ENCODE measurements at regions not wholly inside any gene's neighbourhood (a gene's known extent, or its start where the extent isn't known, plus 50 kb on each side); places are given as distances from the start of the nearest gene placed in this dataset.

- no peaks in the 10 kb centered on the region for H3K79me2 ChIP-seq (ENCODE audit: control insufficient read depth, insufficient read depth, low read length)
- no peaks in the 10 kb centered on the region for H3K27me3 ChIP-seq (ENCODE audit: control insufficient read depth, insufficient read depth, low read length)
- no peak overlapping the region for H3K4me3 ChIP-seq (replicated peaks in 1 of 4; ENCODE audit: control extremely low read depth in 1 of 4, insufficient read depth in 1 of 4, low read depth in 3 of 4, low read length in 4 of 4)
- no peak overlapping the region for H3K4me2 ChIP-seq (ENCODE audit: extremely low read depth, insufficient read depth, low read length)
- H3K9ac ChIP-seq (ENCODE audit: insufficient read depth, low read length), result no peak overlapping the region
- peak overlapping the region; percentile 83 for H3K27ac ChIP-seq (ENCODE audit: insufficient read depth, low read length)
- no peaks in the 10 kb centered on the region for H3K9me3 ChIP-seq (ENCODE audit: control insufficient read depth, insufficient read depth, low read depth, low read length)
- peaks cover 9% of the 10 kb centered on the region for H3K4me1 ChIP-seq (ENCODE audit: control insufficient read depth, extremely low read depth, insufficient read depth, low read length)
- peak; percentile 75 to 78 for DNase-seq (ENCODE audit: low read depth in 2 of 2)
- peaks cover 1% of the 10 kb centered on the region for H3K36me3 ChIP-seq (ENCODE audit: control insufficient read depth, insufficient read depth, low read length)
- H4K20me1 ChIP-seq (ENCODE audit: control insufficient read depth, extremely low read depth, insufficient read depth, low read length), result no peaks in the 10 kb centered on the region
- no peak for TF ChIP-seq EZH2 (IDR thresholded peaks at IDR 0.05; ENCODE audit: low read length, missing control alignments)
- TF ChIP-seq, protein P1, sequence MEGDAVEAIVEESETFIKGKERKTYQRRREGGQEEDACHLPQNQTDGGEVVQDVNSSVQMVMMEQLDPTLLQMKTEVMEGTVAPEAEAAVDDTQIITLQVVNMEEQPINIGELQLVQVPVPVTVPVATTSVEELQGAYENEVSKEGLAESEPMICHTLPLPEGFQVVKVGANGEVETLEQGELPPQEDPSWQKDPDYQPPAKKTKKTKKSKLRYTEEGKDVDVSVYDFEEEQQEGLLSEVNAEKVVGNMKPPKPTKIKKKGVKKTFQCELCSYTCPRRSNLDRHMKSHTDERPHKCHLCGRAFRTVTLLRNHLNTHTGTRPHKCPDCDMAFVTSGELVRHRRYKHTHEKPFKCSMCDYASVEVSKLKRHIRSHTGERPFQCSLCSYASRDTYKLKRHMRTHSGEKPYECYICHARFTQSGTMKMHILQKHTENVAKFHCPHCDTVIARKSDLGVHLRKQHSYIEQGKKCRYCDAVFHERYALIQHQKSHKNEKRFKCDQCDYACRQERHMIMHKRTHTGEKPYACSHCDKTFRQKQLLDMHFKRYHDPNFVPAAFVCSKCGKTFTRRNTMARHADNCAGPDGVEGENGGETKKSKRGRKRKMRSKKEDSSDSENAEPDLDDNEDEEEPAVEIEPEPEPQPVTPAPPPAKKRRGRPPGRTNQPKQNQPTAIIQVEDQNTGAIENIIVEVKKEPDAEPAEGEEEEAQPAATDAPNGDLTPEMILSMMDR (conservative IDR thresholded peaks at IDR 0.05 in 1 of 2, IDR thresholded peaks at IDR 0.05 in 1 of 2; ENCODE audit: low read depth in 1 of 2, low read length in 2 of 2), result no peak
- no peak overlapping the region for H2AFZ ChIP-seq (ENCODE audit: low read length)
Measured at GRCh38 chr18:68438983-68439382, 275.9 kb downstream of the TMX3 start.

DNA sequence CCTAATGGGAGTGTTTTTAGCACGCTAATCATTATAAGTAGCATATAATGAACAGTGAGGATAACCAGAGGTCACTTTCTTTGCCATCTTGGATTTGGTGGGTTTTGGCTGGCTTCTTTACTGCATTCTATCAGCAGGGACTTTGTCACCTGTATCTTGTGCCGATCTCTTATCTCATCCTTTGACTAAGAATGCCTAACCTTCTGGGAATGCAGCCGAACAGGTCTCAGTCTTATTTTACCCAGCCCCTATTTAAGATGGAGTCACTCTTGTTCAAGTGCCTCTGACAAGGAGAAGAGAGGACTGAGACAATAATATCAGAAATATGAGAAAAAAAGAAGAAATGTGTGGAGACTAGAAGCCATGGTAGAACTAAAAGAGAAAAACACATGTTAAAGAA is 276.4 kb downstream of the TMX3 start:
- H3K4me2 ChIP-seq (ENCODE audit: extremely low read depth, insufficient read depth, low read length), result peak overlapping the region; percentile 32
- peak overlapping the region; percentile 83 for H3K27ac ChIP-seq (ENCODE audit: insufficient read depth, low read length)
- H3K4me3 ChIP-seq (replicated peaks in 1 of 4; ENCODE audit: control extremely low read depth in 1 of 4, insufficient read depth in 1 of 4, low read depth in 3 of 4, low read length in 4 of 4), result no peak overlapping the region
- H3K36me3 ChIP-seq (ENCODE audit: control insufficient read depth, insufficient read depth, low read length), result peaks cover 1% of the 10 kb centered on the region
- H4K20me1 ChIP-seq (ENCODE audit: control insufficient read depth, extremely low read depth, insufficient read depth, low read length), result no peaks in the 10 kb centered on the region
- H3K9ac ChIP-seq (ENCODE audit: insufficient read depth, low read length), result no peak overlapping the region
- TF ChIP-seq, protein P1 (conservative IDR thresholded peaks at IDR 0.05 in 1 of 2, IDR thresholded peaks at IDR 0.05 in 1 of 2; ENCODE audit: low read depth in 1 of 2, low read length in 2 of 2), result no peak
- TF ChIP-seq EZH2 (IDR thresholded peaks at IDR 0.05; ENCODE audit: low read length, missing control alignments), result no peak
- no peaks in the 10 kb centered on the region for H3K27me3 ChIP-seq (ENCODE audit: control insufficient read depth, insufficient read depth, low read length)
- H3K4me1 ChIP-seq (ENCODE audit: control insufficient read depth, extremely low read depth, insufficient read depth, low read length), result peaks cover 9% of the 10 kb centered on the region
- DNase-seq (ENCODE audit: low read depth in 2 of 2), result no peak
- peak overlapping the region; percentile 4 for H2AFZ ChIP-seq (ENCODE audit: low read length)
- no peaks in the 10 kb centered on the region for H3K79me2 ChIP-seq (ENCODE audit: control insufficient read depth, insufficient read depth, low read length)
- no peaks in the 10 kb centered on the region for H3K9me3 ChIP-seq (ENCODE audit: control insufficient read depth, insufficient read depth, low read depth, low read length)

- Histone ChIP-seq H3K9me3 (ENCODE audit: control insufficient read depth, insufficient read depth, low read depth, low read length) (no peaks in the 10 kb centered on the region), H3K4me2 (ENCODE audit: extremely low read depth, insufficient read depth, low read length) (no peak overlapping the region), H3K36me3 (ENCODE audit: control insufficient read depth, insufficient read depth, low read length) (peaks cover 1% of the 10 kb centered on the region), H3K9ac (ENCODE audit: insufficient read depth, low read length) (no peak overlapping the region), H3K4me3 (replicated peaks in 1 of 4; ENCODE audit: control extremely low read depth in 1 of 4, insufficient read depth in 1 of 4, low read depth in 3 of 4, low read length in 4 of 4) (no peak overlapping the region), H3K79me2 (ENCODE audit: control insufficient read depth, insufficient read depth, low read length) (no peaks in the 10 kb centered on the region), H4K20me1 (ENCODE audit: control insufficient read depth, extremely low read depth, insufficient read depth, low read length) (no peaks in the 10 kb centered on the region), H3K27ac (ENCODE audit: insufficient read depth, low read length) (peak overlapping the region; percentile 0), H3K4me1 (ENCODE audit: control insufficient read depth, extremely low read depth, insufficient read depth, low read length) (peaks cover 8% of the 10 kb centered on the region), H3K27me3 (ENCODE audit: control insufficient read depth, insufficient read depth, low read length) (no peaks in the 10 kb centered on the region), H2AFZ (ENCODE audit: low read length) (peak overlapping the region; percentile 16)
- no peak for TF ChIP-seq EZH2 (IDR thresholded peaks at IDR 0.05; ENCODE audit: low read length, missing control alignments)
- TF ChIP-seq, protein P1 (conservative IDR thresholded peaks at IDR 0.05 in 1 of 2, IDR thresholded peaks at IDR 0.05 in 1 of 2; ENCODE audit: low read depth in 1 of 2, low read length in 2 of 2), result no peak
- peak; percentile 35 to 77 for DNase-seq (ENCODE audit: low read depth in 2 of 2)
Measured at GRCh38 chr18:68436485-68436884, 278.4 kb downstream of the TMX3 start.
